ENCODE measurements at regions not wholly inside any gene's neighbourhood (a gene's known extent, or its start where the extent isn't known, plus 50 kb on each side); places are given as distances from the start of the nearest gene placed in this dataset.

DNA sequence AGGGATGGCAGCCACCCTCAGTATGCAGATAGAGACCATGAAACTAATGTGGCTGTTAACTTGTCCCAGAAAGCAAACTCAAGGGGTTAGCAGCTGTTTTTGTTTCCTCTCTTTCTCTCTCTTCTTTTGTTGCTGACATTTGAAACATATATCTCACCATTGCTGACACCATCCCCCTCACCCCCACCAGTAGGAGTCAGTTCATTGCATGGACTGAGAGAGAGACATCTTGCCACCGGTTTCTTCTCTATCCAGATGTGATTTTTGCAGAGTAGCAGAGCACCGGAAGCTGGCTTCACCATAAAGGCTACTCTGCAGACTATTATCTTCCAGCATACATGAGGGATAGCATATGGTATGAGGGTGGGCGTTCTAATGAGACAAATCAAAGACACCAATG is 177.1 kb upstream of the FRG1 start:
- no peak overlapping the region for H3K27ac ChIP-seq (ENCODE audit: low read depth, low read length)
- no peaks in the 10 kb centered on the region for H3K9me3 ChIP-seq (ENCODE audit: control insufficient read depth, insufficient read depth, low read length)
- H3K4me2 ChIP-seq (ENCODE audit: low read length) = no peak overlapping the region
- TF ChIP-seq, protein P1, sequence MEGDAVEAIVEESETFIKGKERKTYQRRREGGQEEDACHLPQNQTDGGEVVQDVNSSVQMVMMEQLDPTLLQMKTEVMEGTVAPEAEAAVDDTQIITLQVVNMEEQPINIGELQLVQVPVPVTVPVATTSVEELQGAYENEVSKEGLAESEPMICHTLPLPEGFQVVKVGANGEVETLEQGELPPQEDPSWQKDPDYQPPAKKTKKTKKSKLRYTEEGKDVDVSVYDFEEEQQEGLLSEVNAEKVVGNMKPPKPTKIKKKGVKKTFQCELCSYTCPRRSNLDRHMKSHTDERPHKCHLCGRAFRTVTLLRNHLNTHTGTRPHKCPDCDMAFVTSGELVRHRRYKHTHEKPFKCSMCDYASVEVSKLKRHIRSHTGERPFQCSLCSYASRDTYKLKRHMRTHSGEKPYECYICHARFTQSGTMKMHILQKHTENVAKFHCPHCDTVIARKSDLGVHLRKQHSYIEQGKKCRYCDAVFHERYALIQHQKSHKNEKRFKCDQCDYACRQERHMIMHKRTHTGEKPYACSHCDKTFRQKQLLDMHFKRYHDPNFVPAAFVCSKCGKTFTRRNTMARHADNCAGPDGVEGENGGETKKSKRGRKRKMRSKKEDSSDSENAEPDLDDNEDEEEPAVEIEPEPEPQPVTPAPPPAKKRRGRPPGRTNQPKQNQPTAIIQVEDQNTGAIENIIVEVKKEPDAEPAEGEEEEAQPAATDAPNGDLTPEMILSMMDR (IDR thresholded peaks at IDR 0.05; ENCODE audit: low read depth, low read length, poor library complexity, severe bottlenecking) = no peak
- no peak for TF ChIP-seq EZH2phosphoT487 (IDR thresholded peaks at IDR 0.05; ENCODE audit: borderline replicate concordance, low read length)
- no peaks in the 10 kb centered on the region for H3K79me2 ChIP-seq (ENCODE audit: control insufficient read depth, low read length)
- no peaks in the 10 kb centered on the region for H3K4me1 ChIP-seq (ENCODE audit: control insufficient read depth, low read length)
- no peaks in the 10 kb centered on the region for H4K20me1 ChIP-seq (ENCODE audit: control insufficient read depth, insufficient read depth, low read depth, low read length)
- H3K4me3 ChIP-seq (ENCODE audit: low read length) = no peak overlapping the region
- no peaks in the 10 kb centered on the region for H3K36me3 ChIP-seq (ENCODE audit: control insufficient read depth, low read length)
- H3K27me3 ChIP-seq (ENCODE audit: control insufficient read depth, low read length) = no peaks in the 10 kb centered on the region
- no peaks in the 10 kb centered on the region for H3K9me2 ChIP-seq (replicated peaks; ENCODE audit: control insufficient read depth, low read length)
- no peaks in the 10 kb centered on the region for H3F3A ChIP-seq (ENCODE audit: control insufficient read depth, insufficient read depth)

DNA sequence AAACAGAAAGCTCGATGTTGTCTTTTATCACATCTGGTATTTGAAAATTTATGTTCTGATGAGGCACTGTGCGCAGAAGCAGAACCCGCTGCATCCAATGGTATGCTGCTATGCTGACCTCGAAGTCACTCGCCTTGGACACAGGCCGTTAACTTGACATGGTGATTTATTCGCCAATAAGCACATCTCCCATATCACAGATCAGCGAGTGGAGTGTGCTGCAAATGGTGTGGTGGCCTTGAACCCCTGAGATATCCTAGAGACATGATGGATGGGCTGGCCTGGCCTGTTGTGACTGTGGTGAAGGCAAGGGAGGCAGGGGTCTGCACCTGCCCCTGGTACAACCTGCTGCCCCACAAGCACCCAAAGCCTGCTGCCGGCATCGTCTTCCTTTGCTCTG is 175.4 kb upstream of the FRG1 start:
- Histone ChIP-seq H3K4me1 (ENCODE audit: control insufficient read depth, low read length) (no peaks in the 10 kb centered on the region), H3K36me3 (ENCODE audit: control insufficient read depth, low read length) (no peaks in the 10 kb centered on the region), H3K27me3 (ENCODE audit: control insufficient read depth, low read length) (no peaks in the 10 kb centered on the region), H3K4me3 (ENCODE audit: low read length) (no peak overlapping the region), H3K79me2 (ENCODE audit: control insufficient read depth, low read length) (no peaks in the 10 kb centered on the region), H3F3A (ENCODE audit: control insufficient read depth, insufficient read depth) (no peaks in the 10 kb centered on the region), H3K9me2 (replicated peaks; ENCODE audit: control insufficient read depth, low read length) (no peaks in the 10 kb centered on the region), H3K9me3 (ENCODE audit: control insufficient read depth, insufficient read depth, low read length) (no peaks in the 10 kb centered on the region), H3K27ac (ENCODE audit: low read depth, low read length) (no peak overlapping the region), H4K20me1 (ENCODE audit: control insufficient read depth, insufficient read depth, low read depth, low read length) (no peaks in the 10 kb centered on the region), H3K4me2 (ENCODE audit: low read length) (no peak overlapping the region)
- no peak for TF ChIP-seq EZH2phosphoT487 (IDR thresholded peaks at IDR 0.05; ENCODE audit: borderline replicate concordance, low read length)
- TF ChIP-seq, protein P1 (IDR thresholded peaks at IDR 0.05; ENCODE audit: low read depth, low read length, poor library complexity, severe bottlenecking) = no peak

DNA sequence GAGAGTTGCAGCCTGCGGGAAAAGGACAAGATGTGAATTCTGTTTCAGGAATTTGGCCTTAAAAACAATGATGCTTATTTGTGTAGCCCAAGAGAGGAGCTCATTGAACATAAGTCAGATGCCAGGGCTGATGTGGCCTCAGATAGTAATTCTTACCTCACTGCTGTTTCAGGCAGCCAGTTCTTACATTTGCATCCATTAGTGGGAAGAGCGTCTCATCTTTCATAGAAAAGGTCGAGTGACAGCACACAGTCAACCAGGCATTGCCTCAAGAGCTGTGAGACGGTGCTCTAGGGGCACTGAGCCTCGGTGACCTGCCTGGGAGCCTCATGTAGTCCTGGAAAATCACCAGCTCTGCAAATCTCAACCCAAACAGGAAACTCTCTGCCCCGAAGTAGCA is 174.9 kb upstream of the FRG1 start:
- H3K9me3 ChIP-seq (ENCODE audit: control insufficient read depth, insufficient read depth, low read length) = no peaks in the 10 kb centered on the region
- no peaks in the 10 kb centered on the region for H4K20me1 ChIP-seq (ENCODE audit: control insufficient read depth, insufficient read depth, low read depth, low read length)
- no peaks in the 10 kb centered on the region for H3K36me3 ChIP-seq (ENCODE audit: control insufficient read depth, low read length)
- no peaks in the 10 kb centered on the region for H3K27me3 ChIP-seq (ENCODE audit: control insufficient read depth, low read length)
- H3F3A ChIP-seq (ENCODE audit: control insufficient read depth, insufficient read depth) = no peaks in the 10 kb centered on the region
- H3K4me1 ChIP-seq (ENCODE audit: control insufficient read depth, low read length) = no peaks in the 10 kb centered on the region
- no peak overlapping the region for H3K4me3 ChIP-seq (ENCODE audit: low read length)
- TF ChIP-seq EZH2phosphoT487 (IDR thresholded peaks at IDR 0.05; ENCODE audit: borderline replicate concordance, low read length) = no peak
- TF ChIP-seq, protein P1 (IDR thresholded peaks at IDR 0.05; ENCODE audit: low read depth, low read length, poor library complexity, severe bottlenecking) = no peak
- no peaks in the 10 kb centered on the region for H3K9me2 ChIP-seq (replicated peaks; ENCODE audit: control insufficient read depth, low read length)
- no peak overlapping the region for H3K4me2 ChIP-seq (ENCODE audit: low read length)
- H3K27ac ChIP-seq (ENCODE audit: low read depth, low read length) = no peak overlapping the region
- H3K79me2 ChIP-seq (ENCODE audit: control insufficient read depth, low read length) = no peaks in the 10 kb centered on the region

DNA sequence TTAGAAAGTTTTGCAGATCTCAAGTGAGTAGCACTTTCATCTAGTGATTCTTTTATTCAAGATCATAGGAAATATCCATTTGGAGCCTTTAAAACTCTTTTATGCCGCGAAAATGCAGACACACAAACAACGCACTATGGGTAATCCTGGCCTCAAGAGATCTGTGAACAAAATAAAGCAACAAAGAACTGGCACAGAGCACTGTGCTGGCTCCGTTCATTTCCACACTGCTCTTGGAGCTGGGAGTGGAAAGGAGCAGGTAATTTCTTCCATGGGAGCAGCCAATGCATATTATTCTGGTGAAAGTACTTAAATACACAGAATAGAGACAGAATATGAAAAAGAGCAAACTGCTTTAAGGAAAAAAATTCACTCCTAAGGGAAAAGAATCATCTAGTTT is 172.7 kb upstream of the FRG1 start:
- Histone ChIP-seq H4K20me1 (ENCODE audit: control insufficient read depth, insufficient read depth, low read depth, low read length) (no peaks in the 10 kb centered on the region), H3K4me3 (ENCODE audit: low read length) (no peak overlapping the region), H3K9me2 (replicated peaks; ENCODE audit: control insufficient read depth, low read length) (no peaks in the 10 kb centered on the region), H3K9me3 (ENCODE audit: control insufficient read depth, insufficient read depth, low read length) (no peaks in the 10 kb centered on the region), H3K4me2 (ENCODE audit: low read length) (no peak overlapping the region), H3K27me3 (ENCODE audit: control insufficient read depth, low read length) (no peaks in the 10 kb centered on the region), H3F3A (ENCODE audit: control insufficient read depth, insufficient read depth) (no peaks in the 10 kb centered on the region), H3K79me2 (ENCODE audit: control insufficient read depth, low read length) (no peaks in the 10 kb centered on the region), H3K27ac (ENCODE audit: low read depth, low read length) (no peak overlapping the region), H3K4me1 (ENCODE audit: control insufficient read depth, low read length) (no peaks in the 10 kb centered on the region), H3K36me3 (ENCODE audit: control insufficient read depth, low read length) (no peaks in the 10 kb centered on the region)
- TF ChIP-seq, protein P1 (IDR thresholded peaks at IDR 0.05; ENCODE audit: low read depth, low read length, poor library complexity, severe bottlenecking) = no peak
- no peak for TF ChIP-seq EZH2phosphoT487 (IDR thresholded peaks at IDR 0.05; ENCODE audit: borderline replicate concordance, low read length)

All from DOHH2 (cell line).